ENCODE measurements at regions not wholly inside any gene's neighbourhood (a gene's known extent, or its start where the extent isn't known, plus 50 kb on each side); places are given as distances from the start of the nearest gene placed in this dataset.

DNA sequence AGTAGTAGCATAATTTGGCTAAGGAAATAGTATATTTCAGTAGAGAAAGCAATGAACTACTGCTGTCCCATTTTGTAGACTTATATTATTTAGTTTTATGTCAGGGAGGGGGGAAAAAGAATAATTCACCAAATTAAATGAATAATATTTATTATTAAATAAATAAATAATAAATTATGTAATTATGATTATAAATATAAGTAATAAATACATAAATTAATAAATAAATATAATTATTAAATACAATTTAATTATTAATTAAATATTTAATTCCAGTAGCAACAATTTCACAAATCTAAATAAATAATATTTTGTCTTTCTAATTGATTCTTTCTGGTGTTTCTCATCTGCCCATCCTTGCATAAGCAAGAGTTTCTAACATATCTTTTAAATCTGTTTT is 81.1 kb upstream of the PLSCR4 start:
- intact Hi-C loops (cut with micrococcal nuclease): no loop called here
- H3K36me3 Mint-ChIP-seq: no peaks in the 10 kb centered on the region
- Histone ChIP-seq H3K9me3 (ENCODE audit: control insufficient read depth in 1 of 2, low read length in 2 of 2) (no peaks in the 10 kb centered on the region), H3K36me3 (ENCODE audit: insufficient read depth, low read length) (no peaks in the 10 kb centered on the region), H3K27ac (ENCODE audit: low read depth, low read length) (no peak overlapping the region), H3K4me3 (ENCODE audit: low read length in 2 of 2) (no peak overlapping the region), H3K27me3 (ENCODE audit: insufficient read depth, low read length) (no peaks in the 10 kb centered on the region), H3K4me1 (ENCODE audit: insufficient read depth, low read length) (no peaks in the 10 kb centered on the region)
- H3K4me3 Mint-ChIP-seq: no peak overlapping the region
- ChIA-PET POLR2A (ENCODE audit: partially characterized antibody) (no interaction called here), CTCF (ENCODE audit: partially characterized antibody) (no interaction called here)
- DNase-seq: no peak
- H3K9me3 Mint-ChIP-seq: no peaks in the 10 kb centered on the region
- H3K27me3 Mint-ChIP-seq: peaks cover 0 to 1% of the 10 kb centered on the region in 2 donors
- no peaks in the 10 kb centered on the region for H3K4me1 Mint-ChIP-seq
- no peak overlapping the region for H3K27ac Mint-ChIP-seq

DNA sequence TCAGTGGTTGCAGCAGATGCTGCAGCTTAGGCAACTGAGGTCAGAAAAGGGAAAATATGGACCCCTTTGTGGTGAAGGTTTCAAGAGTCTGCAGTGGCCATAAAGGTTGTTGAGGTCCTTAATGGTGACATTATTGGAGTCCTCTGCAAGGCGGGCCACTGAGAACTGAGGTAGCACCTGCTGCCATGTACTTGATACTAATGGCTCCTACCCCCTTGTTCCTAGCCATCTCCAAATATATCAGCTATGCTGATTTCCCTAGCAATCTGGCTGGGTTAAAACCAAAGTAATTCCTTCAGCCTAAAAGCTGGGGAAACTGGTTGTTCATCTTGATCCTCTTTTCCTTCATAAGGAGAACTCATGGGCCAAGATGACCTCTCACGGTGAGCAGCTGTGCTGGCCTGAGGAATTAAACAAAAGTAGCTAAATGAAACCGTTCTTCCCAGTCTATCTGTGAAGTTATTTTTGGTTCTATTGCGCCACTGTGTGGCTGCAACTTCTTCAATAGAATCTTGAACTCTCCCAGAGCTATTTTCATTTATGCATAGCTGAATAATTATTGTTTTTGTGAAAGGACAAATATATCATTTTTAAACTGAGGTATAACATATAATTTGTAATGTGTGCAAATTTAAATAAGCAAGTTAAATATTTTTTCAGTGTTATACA is 76.1 kb upstream of the PLSCR4 start:
- H3K36me3 ChIP-seq (ENCODE audit: insufficient read depth, low read length): no peaks in the 10 kb centered on the region
- Mint-ChIP-seq H3K36me3 (no peaks in the 10 kb centered on the region), H3K4me3 (no peak overlapping the region), H3K4me1 (no peaks in the 10 kb centered on the region), H3K27me3 (peaks cover 0 to 1% of the 10 kb centered on the region in 2 donors), H3K27ac (no peak overlapping the region), H3K9me3 (peaks cover 0 to 2% (median 0%) of the 10 kb centered on the region in 8 donors)
- H3K4me1 ChIP-seq (ENCODE audit: insufficient read depth, low read length): no peaks in the 10 kb centered on the region
- DNase-seq: no peak
- intact Hi-C loops (cut with micrococcal nuclease): no loop called here
- H3K27ac ChIP-seq (ENCODE audit: low read depth, low read length): no peak overlapping the region
- no peaks in the 10 kb centered on the region for H3K9me3 ChIP-seq (ENCODE audit: control insufficient read depth in 1 of 2, low read length in 2 of 2)
- CTCF ChIA-PET (ENCODE audit: partially characterized antibody): interaction anchor here (1.0 kb wide), 1 partner anchor 138 kb away, joined by 6 read pairs; no protein-coding TSS in a partner anchor
- H3K27me3 ChIP-seq (ENCODE audit: insufficient read depth, low read length): no peaks in the 10 kb centered on the region
- POLR2A ChIA-PET (ENCODE audit: partially characterized antibody): interaction anchor here (0.9 kb wide), 1 partner anchor 13 kb away, joined by 3 read pairs; no protein-coding TSS in a partner anchor
- no peak overlapping the region for H3K4me3 ChIP-seq (ENCODE audit: low read length in 2 of 2)

DNA sequence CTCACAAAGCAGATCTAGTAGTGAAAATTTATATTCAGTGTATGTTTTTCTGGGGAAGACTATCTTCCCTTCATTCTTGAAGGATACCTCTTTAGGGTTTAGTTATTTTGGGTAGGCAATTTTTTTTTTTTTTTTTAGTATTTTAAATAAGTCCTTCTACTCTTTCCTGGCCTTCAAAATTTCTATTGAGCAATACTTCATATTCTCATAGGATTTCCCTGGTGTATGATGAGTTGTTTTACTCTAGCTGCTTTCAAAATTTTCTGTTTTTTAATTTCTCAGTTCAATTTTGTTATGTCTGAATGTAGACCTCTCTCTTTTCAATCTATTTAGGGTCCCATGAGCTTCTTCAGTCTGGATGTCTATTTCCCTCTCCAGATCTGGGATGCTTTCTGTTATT is 74.3 kb upstream of the PLSCR4 start:
- H3K9me3 Mint-ChIP-seq: peaks cover 0 to 2% (median 0%) of the 10 kb centered on the region in 8 donors
- DNase-seq: no peak
- no peak overlapping the region for H3K4me3 Mint-ChIP-seq
- H3K36me3 Mint-ChIP-seq: no peaks in the 10 kb centered on the region
- Histone ChIP-seq H3K4me3 (ENCODE audit: low read length in 2 of 2) (no peak overlapping the region), H3K36me3 (ENCODE audit: insufficient read depth, low read length) (no peaks in the 10 kb centered on the region), H3K9me3 (ENCODE audit: control insufficient read depth in 1 of 2, low read length in 2 of 2) (no peaks in the 10 kb centered on the region), H3K4me1 (ENCODE audit: insufficient read depth, low read length) (no peaks in the 10 kb centered on the region), H3K27me3 (ENCODE audit: insufficient read depth, low read length) (no peaks in the 10 kb centered on the region), H3K27ac (ENCODE audit: low read depth, low read length) (no peak overlapping the region)
- CTCF ChIA-PET (ENCODE audit: partially characterized antibody): no interaction called here
- POLR2A ChIA-PET (ENCODE audit: partially characterized antibody): no interaction called here
- intact Hi-C loops (cut with micrococcal nuclease): no loop called here
- peaks cover 0 to 2% of the 10 kb centered on the region in 2 donors for H3K27me3 Mint-ChIP-seq
- no peak overlapping the region for H3K27ac Mint-ChIP-seq
- no peaks in the 10 kb centered on the region for H3K4me1 Mint-ChIP-seq

- Histone ChIP-seq H3K27ac (ENCODE audit: low read depth, low read length) (no peak overlapping the region), H3K9me3 (ENCODE audit: control insufficient read depth in 1 of 2, low read length in 2 of 2) (no peaks in the 10 kb centered on the region), H3K27me3 (ENCODE audit: insufficient read depth, low read length) (no peaks in the 10 kb centered on the region), H3K4me1 (ENCODE audit: insufficient read depth, low read length) (no peaks in the 10 kb centered on the region), H3K4me3 (ENCODE audit: low read length in 2 of 2) (no peak overlapping the region), H3K36me3 (ENCODE audit: insufficient read depth, low read length) (no peaks in the 10 kb centered on the region)
- peaks cover 0 to 8% (median 4%) of the 10 kb centered on the region in 8 donors for H3K9me3 Mint-ChIP-seq
- intact Hi-C loops (cut with micrococcal nuclease): no loop called here
- DNase-seq: no peak
- CTCF ChIA-PET (ENCODE audit: partially characterized antibody): no interaction called here
- H3K36me3 Mint-ChIP-seq: no peaks in the 10 kb centered on the region
- H3K4me3 Mint-ChIP-seq: no peak overlapping the region
- POLR2A ChIA-PET (ENCODE audit: partially characterized antibody): no interaction called here
- peaks cover 1 to 2% of the 10 kb centered on the region in 2 donors for H3K27me3 Mint-ChIP-seq
- no peak overlapping the region for H3K27ac Mint-ChIP-seq
- no peaks in the 10 kb centered on the region for H3K4me1 Mint-ChIP-seq
These were observed 71.4 kb upstream of the PLSCR4 start for GRCh38 chr3:146322216-146322817.

GRCh38 chr3:146314871-146315270 is 64.0 kb upstream of the PLSCR4 start:
- Mint-ChIP-seq H3K9me3 (peaks cover 0 to 10% (median 7%) of the 10 kb centered on the region in 8 donors), H3K27me3 (peaks cover 0 to 5% of the 10 kb centered on the region in 2 donors), H3K36me3 (no peaks in the 10 kb centered on the region), H3K27ac (no peak overlapping the region), H3K4me1 (no peaks in the 10 kb centered on the region), H3K4me3 (no peak overlapping the region)
- no peaks in the 10 kb centered on the region for H3K4me1 ChIP-seq (ENCODE audit: insufficient read depth, low read length)
- CTCF ChIA-PET (ENCODE audit: partially characterized antibody): no interaction called here
- POLR2A ChIA-PET (ENCODE audit: partially characterized antibody): no interaction called here
- no peaks in the 10 kb centered on the region for H3K9me3 ChIP-seq (ENCODE audit: control insufficient read depth in 1 of 2, low read length in 2 of 2)
- DNase-seq: no peak
- H3K27me3 ChIP-seq (ENCODE audit: insufficient read depth, low read length): no peaks in the 10 kb centered on the region
- no peaks in the 10 kb centered on the region for H3K36me3 ChIP-seq (ENCODE audit: insufficient read depth, low read length)
- intact Hi-C loops (cut with micrococcal nuclease): no loop called here
- H3K27ac ChIP-seq (ENCODE audit: low read depth, low read length): no peak overlapping the region
- no peak overlapping the region for H3K4me3 ChIP-seq (ENCODE audit: low read length in 2 of 2)

GRCh38 chr3:146313746-146314111 is 62.8 kb upstream of the PLSCR4 start:
- H3K4me1 Mint-ChIP-seq: no peaks in the 10 kb centered on the region
- H3K4me1 ChIP-seq (ENCODE audit: insufficient read depth, low read length): no peaks in the 10 kb centered on the region
- no peak overlapping the region for H3K4me3 Mint-ChIP-seq
- POLR2A ChIA-PET (ENCODE audit: partially characterized antibody): interaction anchor here (0.7 kb wide), 1 partner anchor 13 kb away, joined by 3 read pairs; no protein-coding TSS in a partner anchor
- CTCF ChIA-PET (ENCODE audit: partially characterized antibody): no interaction called here
- no peaks in the 10 kb centered on the region for H3K36me3 ChIP-seq (ENCODE audit: insufficient read depth, low read length)
- H3K9me3 Mint-ChIP-seq: peaks cover 0 to 8% (median 5%) of the 10 kb centered on the region in 8 donors
- H3K27me3 Mint-ChIP-seq: peaks cover 0 to 5% of the 10 kb centered on the region in 2 donors
- H3K27me3 ChIP-seq (ENCODE audit: insufficient read depth, low read length): no peaks in the 10 kb centered on the region
- H3K27ac Mint-ChIP-seq: no peak overlapping the region
- no peak overlapping the region for H3K27ac ChIP-seq (ENCODE audit: low read depth, low read length)
- DNase-seq: no peak
- intact Hi-C loops (cut with micrococcal nuclease): no loop called here
- H3K9me3 ChIP-seq (ENCODE audit: control insufficient read depth in 1 of 2, low read length in 2 of 2): no peaks in the 10 kb centered on the region
- no peaks in the 10 kb centered on the region for H3K36me3 Mint-ChIP-seq
- no peak overlapping the region for H3K4me3 ChIP-seq (ENCODE audit: low read length in 2 of 2)

DNA sequence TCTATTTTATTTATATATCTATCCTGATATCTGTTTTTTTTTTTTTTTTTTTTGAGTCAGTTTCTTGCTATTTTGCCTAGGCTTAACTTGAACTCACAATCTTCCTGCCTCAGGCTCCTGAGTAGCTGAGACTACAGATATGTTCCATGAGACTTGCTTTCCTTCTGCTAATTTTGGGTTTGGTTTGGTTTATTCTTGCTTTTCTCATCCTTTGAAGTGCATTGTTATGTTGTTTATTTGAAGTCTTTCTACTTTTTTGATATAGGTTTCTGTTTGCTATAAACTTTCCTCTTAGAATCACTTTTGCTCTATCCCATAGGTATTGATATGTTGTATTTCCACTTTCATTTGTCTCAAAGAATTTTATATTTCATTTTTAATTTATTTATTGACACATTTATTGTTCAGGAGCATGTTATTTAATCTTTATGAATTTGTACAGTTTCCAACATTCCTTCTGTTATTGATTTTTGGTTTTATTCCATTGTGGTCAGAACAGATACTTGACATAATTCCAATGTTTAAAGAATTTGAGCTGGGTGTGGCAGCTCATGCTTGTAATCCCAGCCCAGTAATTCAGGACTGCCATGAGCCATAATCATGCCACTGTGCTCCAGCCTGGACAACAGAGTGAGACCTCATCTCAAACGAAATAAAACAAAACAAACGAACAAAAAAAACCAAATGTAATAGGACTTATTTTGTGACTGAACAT is 62.3 kb upstream of the PLSCR4 start:
- DNase-seq: no peak
- no peaks in the 10 kb centered on the region for H3K4me1 ChIP-seq (ENCODE audit: insufficient read depth, low read length)
- Mint-ChIP-seq H3K27me3 (peaks cover 0 to 5% of the 10 kb centered on the region in 2 donors), H3K4me3 (no peak overlapping the region), H3K27ac (no peak overlapping the region), H3K9me3 (peaks cover 0 to 7% (median 4%) of the 10 kb centered on the region in 8 donors), H3K36me3 (no peaks in the 10 kb centered on the region), H3K4me1 (no peaks in the 10 kb centered on the region)
- ChIA-PET CTCF (ENCODE audit: partially characterized antibody) (no interaction called here), POLR2A (ENCODE audit: partially characterized antibody) (no interaction called here)
- intact Hi-C loops (cut with micrococcal nuclease): no loop called here
- no peaks in the 10 kb centered on the region for H3K27me3 ChIP-seq (ENCODE audit: insufficient read depth, low read length)
- H3K36me3 ChIP-seq (ENCODE audit: insufficient read depth, low read length): no peaks in the 10 kb centered on the region
- no peak overlapping the region for H3K27ac ChIP-seq (ENCODE audit: low read depth, low read length)
- H3K4me3 ChIP-seq (ENCODE audit: low read length in 2 of 2): no peak overlapping the region
- no peaks in the 10 kb centered on the region for H3K9me3 ChIP-seq (ENCODE audit: control insufficient read depth in 1 of 2, low read length in 2 of 2)

Data from CD4-positive, alpha-beta memory T cell (primary cell).